H9 (cell line): ENCODE measurements at regions not wholly inside any gene's neighbourhood (a gene's known extent, or its start where the extent isn't known, plus 50 kb on each side); places are given as distances from the start of the nearest gene placed in this dataset.

ENCODE experiments used
- DNase-seq: peaks from one replicate; pipeline ENCODE4 v3.0.0-alpha.2; 2017
- H2AFZ ChIP-seq: one replicate; pipeline ENCODE4 v1.6.1; 2013; ENCODE audit warnings: mild to moderate bottlenecking, low read length, control low read depth, moderate library complexity
- H2AK5ac ChIP-seq: 2 replicates; pipeline ENCODE4 v1.6.1; 2013; ENCODE audit warnings: low read length, control low read depth, mixed read lengths; ENCODE audit not compliant: insufficient read length
- H2BK120ac ChIP-seq: one replicate; pipeline ENCODE4 v1.6.1; 2013; ENCODE audit warnings: low read depth, mild to moderate bottlenecking, low read length, control low read depth, inconsistent platforms; ENCODE audit not compliant: poor library complexity, severe bottlenecking
- H2BK12ac ChIP-seq: 2 replicates; pipeline ENCODE4 v1.6.1; 2013; ENCODE audit warnings: low read length, control low read depth, mixed read lengths, low read depth; ENCODE audit not compliant: insufficient read length
- H2BK15ac ChIP-seq: 2 replicates; pipeline ENCODE4 v1.6.1; 2013; ENCODE audit warnings: low read depth, low read length, control low read depth
- H2BK20ac ChIP-seq: one replicate; pipeline ENCODE4 v1.6.1; 2013; ENCODE audit warnings: low read depth, mild to moderate bottlenecking, low read length, control low read depth, inconsistent platforms; ENCODE audit not compliant: poor library complexity, severe bottlenecking
- H2BK5ac ChIP-seq: 2 replicates; pipeline ENCODE4 v1.6.1; 2013; ENCODE audit warnings: low read length, control low read depth, mixed read lengths; ENCODE audit not compliant: insufficient read length
- H3K14ac ChIP-seq: 2 replicates; pipeline ENCODE4 v1.6.1; 2013; ENCODE audit warnings: low read length, control low read depth; ENCODE audit not compliant: insufficient read depth
- H3K18ac ChIP-seq: 2 replicates; pipeline ENCODE4 v1.6.1; 2013; ENCODE audit warnings: low read depth, mild to moderate bottlenecking, mixed read lengths, low read length, control low read depth; ENCODE audit not compliant: insufficient read length
- H3K23ac ChIP-seq: 2 replicates; pipeline ENCODE4 v1.6.1; 2013; ENCODE audit warnings: low read length, control low read depth, mixed read lengths, low read depth; ENCODE audit not compliant: insufficient read length
- H3K23me2 ChIP-seq: 2 replicates; pipeline ENCODE4 v1.6.1; 2013; ENCODE audit warnings: low read depth, mild to moderate bottlenecking, mixed read lengths, low read length, control low read depth; ENCODE audit not compliant: insufficient read length, poor library complexity, severe bottlenecking
- H3K27ac ChIP-seq: 2 replicates; pipeline ENCODE4 v1.5.1; 2013; ENCODE audit warnings: low read length, control low read depth, mixed read lengths, low read depth; ENCODE audit not compliant: insufficient read length
- H3K27me3 ChIP-seq: 2 replicates; pipeline ENCODE4 v1.6.1; 2013; ENCODE audit warnings: low read length, control low read depth, inconsistent platforms; ENCODE audit not compliant: insufficient read depth
- H3K4ac ChIP-seq: 2 replicates; pipeline ENCODE4 v1.6.1; 2013; ENCODE audit warnings: low read depth, mild to moderate bottlenecking, control low read depth, inconsistent platforms, low read length, moderate library complexity
- H3K4me1 ChIP-seq: 2 replicates; pipeline ENCODE4 v1.6.1; 2013; ENCODE audit warnings: low read length, control low read depth, inconsistent platforms; ENCODE audit not compliant: insufficient read depth
- H3K4me2 ChIP-seq: 2 replicates; pipeline ENCODE4 v1.6.1; 2013; ENCODE audit warnings: low read length, control low read depth, mixed read lengths; ENCODE audit not compliant: insufficient read length, insufficient read depth
- H3K56ac ChIP-seq: 2 replicates; pipeline ENCODE4 v1.6.1; 2013; ENCODE audit warnings: low read depth, mild to moderate bottlenecking, mixed read lengths, low read length, control low read depth; ENCODE audit not compliant: insufficient read length
- H3K79me1 ChIP-seq: 2 replicates; pipeline ENCODE4 v1.6.1; 2013; ENCODE audit warnings: low read depth, mild to moderate bottlenecking, moderate library complexity, low read length, control low read depth, inconsistent platforms; ENCODE audit not compliant: insufficient read depth, poor library complexity, severe bottlenecking
- H3K79me2 ChIP-seq: 2 replicates; pipeline ENCODE4 v1.6.1; 2013; ENCODE audit warnings: low read length, control low read depth, inconsistent platforms; ENCODE audit not compliant: insufficient read depth
- H3K9ac ChIP-seq: 2 replicates; pipeline ENCODE4 v1.6.1; 2013; ENCODE audit warnings: low read length, control low read depth, mixed read lengths; ENCODE audit not compliant: insufficient read length; ENCODE audit errors: extremely low read depth
- H3K9me3 ChIP-seq: one replicate; pipeline ENCODE4 v1.6.1; 2013; ENCODE audit warnings: low read depth, low read length, inconsistent platforms; ENCODE audit not compliant: control insufficient read depth
- H3T11ph ChIP-seq: one replicate; pipeline ENCODE4 v1.6.1; 2013; ENCODE audit warnings: mild to moderate bottlenecking, low read length, control low read depth, inconsistent platforms
- H4K20me1 ChIP-seq: one replicate; pipeline ENCODE4 v1.6.1; 2013; ENCODE audit not compliant: control insufficient read depth, insufficient read length, insufficient read depth
- H4K5ac ChIP-seq: 2 replicates; pipeline ENCODE4 v1.6.1; 2013; ENCODE audit warnings: low read depth, mild to moderate bottlenecking, mixed read lengths, low read length, control low read depth; ENCODE audit not compliant: insufficient read length
- H4K8ac ChIP-seq: replicated peaks from 2 replicates; pipeline ENCODE4 v1.6.1; 2013; ENCODE audit warnings: low read length, control low read depth, mixed read lengths, low read depth; ENCODE audit not compliant: insufficient read length
- H4K91ac ChIP-seq: 2 replicates; pipeline ENCODE4 v1.6.1; 2013; ENCODE audit warnings: low read depth, mild to moderate bottlenecking, moderate library complexity, mixed read lengths, low read length, control low read depth; ENCODE audit not compliant: insufficient read length
- H3K27ac Mint-ChIP-seq, 3 experiments: 2 replicates in 2 of 3; 3 replicates in 1 of 3; pipeline ENCODE4 v1.8.0; 2020 to 2021; ENCODE audit warnings: mixed read lengths in 3 of 3, mild to moderate bottlenecking in 1 of 3, moderate library complexity in 1 of 3
- H3K27me3 Mint-ChIP-seq: 2 replicates; pipeline ENCODE4 v1.8.0; 2021; ENCODE audit warnings: low read depth, mild to moderate bottlenecking, moderate library complexity, mixed read lengths
- H3K36me3 Mint-ChIP-seq, 3 experiments: 2 replicates in 2 of 3; 3 replicates in 1 of 3; pipeline ENCODE4 v1.8.0; 2020 to 2021; ENCODE audit warnings: low read depth in 3 of 3, mixed read lengths in 3 of 3; ENCODE audit not compliant: insufficient read depth in 1 of 3
- H3K4me1 Mint-ChIP-seq, 2 experiments: 2 replicates each; pipeline ENCODE4 v1.8.0; 2020; ENCODE audit warnings: mixed read lengths in 2 of 2
- H3K4me3 Mint-ChIP-seq, 2 experiments: 2 replicates in 1 of 2; 3 replicates in 1 of 2; pipeline ENCODE4 v1.8.0; 2020 to 2021; ENCODE audit warnings: mild to moderate bottlenecking in 2 of 2, mixed read lengths in 2 of 2, moderate library complexity in 1 of 2
- H3K9me3 Mint-ChIP-seq, 2 experiments: 2 replicates in 1 of 2; 3 replicates in 1 of 2; pipeline ENCODE4 v1.8.0; 2020; ENCODE audit warnings: mild to moderate bottlenecking in 2 of 2, mixed read lengths in 2 of 2, moderate library complexity in 1 of 2
- WGBS: extraction: QIAGEN DNeasy Blood & Tissue Kit; methylation state at CpG from one replicate; pipeline ENCODE4 v1.1.7; 2013; ENCODE audit warnings: missing lambda C conversion rate, low lambda C conversion rate, mixed read lengths; ENCODE audit not compliant: insufficient read length; ENCODE audit errors: extremely low coverage; 5-methylcytosine and 5-hydroxymethylcytosine counted together
- TF ChIP-seq, protein P1 (sequence below): fragments of 200-600 bp; sonication (generic); conservative IDR thresholded peaks from 3 replicates; pipeline ENCODE4 v1.8.0; 2021; ENCODE audit warnings: antibody characterized with exemption, mild to moderate bottlenecking

DNA sequence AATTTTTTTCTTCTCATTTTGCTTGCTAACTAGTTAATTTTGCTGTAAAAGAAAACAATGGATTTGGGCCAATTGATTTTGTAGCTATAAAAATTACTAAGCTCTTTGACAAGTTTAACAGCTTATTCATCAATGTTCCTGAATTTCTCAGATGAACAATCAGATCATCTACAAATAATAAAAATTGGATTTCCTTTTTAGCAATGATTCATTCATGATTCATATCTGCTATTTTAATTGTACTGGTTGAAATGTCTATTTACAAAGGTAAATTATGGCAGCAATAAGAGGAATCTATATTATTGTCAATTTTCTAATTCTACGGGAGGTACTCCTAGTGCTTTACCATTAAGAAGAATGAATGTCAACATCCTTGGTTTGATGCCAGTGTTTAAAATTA is 178.8 kb upstream of the BTBD3 start:
- no peak overlapping the region for H2BK12ac ChIP-seq
- no CpG with 5 or more reads among the region's 1 CpG for WGBS
- no peaks in the 10 kb centered on the region for H3K79me2 ChIP-seq
- Mint-ChIP-seq H3K36me3 (no peaks in the 10 kb centered on the region; a peak in 1 of 7 replicates), H3K9me3 (no peaks in the 10 kb centered on the region), H3K4me3 (no peak overlapping the region), H3K4me1 (no peaks in the 10 kb centered on the region), H3K27ac (no peak overlapping the region), H3K27me3 (no peaks in the 10 kb centered on the region)
- H3K4ac ChIP-seq, result no peak overlapping the region
- no peaks in the 10 kb centered on the region for H3K27me3 ChIP-seq
- no peak overlapping the region for H3K9ac ChIP-seq
- H4K20me1 ChIP-seq, result no peaks in the 10 kb centered on the region
- no peak overlapping the region for H2AK5ac ChIP-seq
- no peak overlapping the region for H4K5ac ChIP-seq
- H3K79me1 ChIP-seq, result no peaks in the 10 kb centered on the region
- H3K9me3 ChIP-seq, result no peaks in the 10 kb centered on the region
- H4K8ac ChIP-seq, result no peak overlapping the region
- no peak overlapping the region for H2BK120ac ChIP-seq
- H3K56ac ChIP-seq, result no peak overlapping the region
- H3K4me2 ChIP-seq, result no peak overlapping the region
- H3T11ph ChIP-seq, result no peak overlapping the region
- no peak overlapping the region for H2AFZ ChIP-seq
- no peak overlapping the region for H3K27ac ChIP-seq
- H3K4me1 ChIP-seq, result no peaks in the 10 kb centered on the region
- no peak overlapping the region for H3K14ac ChIP-seq
- no peak overlapping the region for H3K18ac ChIP-seq
- no peak overlapping the region for H2BK15ac ChIP-seq
- H4K91ac ChIP-seq, result no peak overlapping the region
- no peak overlapping the region for H3K23ac ChIP-seq
- H2BK20ac ChIP-seq, result no peak overlapping the region
- TF ChIP-seq, protein P1, sequence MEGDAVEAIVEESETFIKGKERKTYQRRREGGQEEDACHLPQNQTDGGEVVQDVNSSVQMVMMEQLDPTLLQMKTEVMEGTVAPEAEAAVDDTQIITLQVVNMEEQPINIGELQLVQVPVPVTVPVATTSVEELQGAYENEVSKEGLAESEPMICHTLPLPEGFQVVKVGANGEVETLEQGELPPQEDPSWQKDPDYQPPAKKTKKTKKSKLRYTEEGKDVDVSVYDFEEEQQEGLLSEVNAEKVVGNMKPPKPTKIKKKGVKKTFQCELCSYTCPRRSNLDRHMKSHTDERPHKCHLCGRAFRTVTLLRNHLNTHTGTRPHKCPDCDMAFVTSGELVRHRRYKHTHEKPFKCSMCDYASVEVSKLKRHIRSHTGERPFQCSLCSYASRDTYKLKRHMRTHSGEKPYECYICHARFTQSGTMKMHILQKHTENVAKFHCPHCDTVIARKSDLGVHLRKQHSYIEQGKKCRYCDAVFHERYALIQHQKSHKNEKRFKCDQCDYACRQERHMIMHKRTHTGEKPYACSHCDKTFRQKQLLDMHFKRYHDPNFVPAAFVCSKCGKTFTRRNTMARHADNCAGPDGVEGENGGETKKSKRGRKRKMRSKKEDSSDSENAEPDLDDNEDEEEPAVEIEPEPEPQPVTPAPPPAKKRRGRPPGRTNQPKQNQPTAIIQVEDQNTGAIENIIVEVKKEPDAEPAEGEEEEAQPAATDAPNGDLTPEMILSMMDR, result no peak
- no peaks in the 10 kb centered on the region for H3K23me2 ChIP-seq
- DNase-seq, result no peak
- H2BK5ac ChIP-seq, result no peak overlapping the region
